Mucosa of descending colon (tissue), 3 donors: ENCODE measurements at regions not wholly inside any gene's neighbourhood (a gene's known extent, or its start where the extent isn't known, plus 50 kb on each side); places are given as distances from the start of the nearest gene placed in this dataset.

Source experiments
- ATAC-seq: fragments of 200-7000 bp; cut with Tn5 transposase; one replicate; pipeline ENCODE4 v1.9.1; 2020; ENCODE audit warnings: mild to moderate bottlenecking, moderate library complexity
- DNase-seq, 3 donors: peaks; one replicate each; pipeline ENCODE4 v3.0.0-alpha.2; 2020
- H3K36me3 ChIP-seq: fragments of 200-600 bp; one replicate; pipeline ENCODE4 v1.8.0; 2021; ENCODE audit warnings: low read depth, mild to moderate bottlenecking
- H3K4me1 ChIP-seq: fragments of 200-600 bp; one replicate; pipeline ENCODE4 v1.8.0; 2021; ENCODE audit warnings: low read depth, mild to moderate bottlenecking
- H3K4me3 ChIP-seq: fragments of 200-600 bp; one replicate; pipeline ENCODE4 v1.8.0; 2021; ENCODE audit warnings: mild to moderate bottlenecking
- H3K9me3 ChIP-seq: fragments of 200-600 bp; one replicate; pipeline ENCODE4 v1.8.0; 2021; ENCODE audit warnings: mild to moderate bottlenecking
- CTCF ChIP-seq: fragments of 200-600 bp; IDR thresholded peaks from one replicate; pipeline ENCODE4 v1.8.0; 2022; ENCODE audit warnings: antibody characterized with exemption, mild to moderate bottlenecking
- intact Hi-C, 2 donors: fragments of 100-400 bp; cut with DNase I in 1 of 2; cut with micrococcal nuclease in 1 of 2; formaldehyde crosslinking; loops; one replicate each; pipeline versions ENCODE4 v1.11.0 to v1.11.1; 2022; cut with DNase I, micrococcal nuclease
- donor health status: DM: no; HTN: no; CAD: no; lungs with moderate emphysema.
- donor health status: DM: no; HTN: no; CAD: no.
- donor health status: DM: no; HTN: yes; CAD: no.

GRCh38 chr16:86165479-86165878, 266.5 kb downstream of the IRF8 start:
- DNase-seq = no peak
- H3K4me1 ChIP-seq = no peaks in the 10 kb centered on the region
- TF ChIP-seq CTCF = no peak
- peaks cover 5% of the 10 kb centered on the region for H3K9me3 ChIP-seq
- ATAC-seq = no peak
- no peaks in the 10 kb centered on the region for H3K36me3 ChIP-seq
- intact Hi-C loops = no loop called here
- H3K4me3 ChIP-seq = no peak overlapping the region

- intact Hi-C loops = no loop called here
- H3K4me1 ChIP-seq = no peaks in the 10 kb centered on the region
- H3K36me3 ChIP-seq = no peaks in the 10 kb centered on the region
- no peak overlapping the region for H3K4me3 ChIP-seq
- ATAC-seq = no peak
- DNase-seq = no peak
- TF ChIP-seq CTCF = no peak
- H3K9me3 ChIP-seq = peaks cover 5% of the 10 kb centered on the region
These were observed 267.5 kb downstream of the IRF8 start for GRCh38 chr16:86166414-86166813.

- H3K36me3 ChIP-seq = no peaks in the 10 kb centered on the region
- H3K9me3 ChIP-seq = peaks cover 5% of the 10 kb centered on the region
- H3K4me1 ChIP-seq = no peaks in the 10 kb centered on the region
- no peak for TF ChIP-seq CTCF
- intact Hi-C loops = no loop called here
- ATAC-seq (peak; percentile 51), DNase-seq (peak in 2 of 3 donors; percentile 24 to 65)
- H3K4me3 ChIP-seq = no peak overlapping the region
These were observed 268.1 kb downstream of the IRF8 start for GRCh38 chr16:86167061-86167460.

- Histone ChIP-seq H3K36me3 (no peaks in the 10 kb centered on the region), H3K4me3 (no peak overlapping the region), H3K9me3 (no peaks in the 10 kb centered on the region), H3K4me1 (no peaks in the 10 kb centered on the region)
- no peak for TF ChIP-seq CTCF
- intact Hi-C loops = no loop called here
- DNase-seq (no peak), ATAC-seq (no peak)
These were observed 271.8 kb downstream of the IRF8 start for GRCh38 chr16:86170720-86171119.

GRCh38 chr16:86171329-86171728, 272.4 kb downstream of the IRF8 start:
- intact Hi-C loops = no loop called here
- ATAC-seq (peak; percentile 57), DNase-seq (no peak)
- Histone ChIP-seq H3K36me3 (no peaks in the 10 kb centered on the region), H3K4me1 (no peaks in the 10 kb centered on the region), H3K9me3 (no peaks in the 10 kb centered on the region), H3K4me3 (no peak overlapping the region)
- no peak for TF ChIP-seq CTCF

GRCh38 chr16:86175816-86176215, 276.9 kb downstream of the IRF8 start:
- Histone ChIP-seq H3K9me3 (no peaks in the 10 kb centered on the region), H3K4me1 (no peaks in the 10 kb centered on the region), H3K36me3 (no peaks in the 10 kb centered on the region), H3K4me3 (no peak overlapping the region)
- DNase-seq (no peak), ATAC-seq (no peak)
- intact Hi-C loops = no loop called here
- no peak for TF ChIP-seq CTCF
